Neuronal stem cell (in vitro differentiated cells): ENCODE measurements at regions not wholly inside any gene's neighbourhood (a gene's known extent, or its start where the extent isn't known, plus 50 kb on each side); places are given as distances from the start of the nearest gene placed in this dataset.

Experiments used
- DNase-seq: peaks from one replicate; pipeline ENCODE4 v3.0.0-alpha.2; 2013; ENCODE audit warnings: low spot score
- H2AFZ ChIP-seq: one replicate; pipeline ENCODE4 v1.6.1; 2013; ENCODE audit warnings: mild to moderate bottlenecking, low read length, inconsistent platforms
- H2AK5ac ChIP-seq: 2 replicates; pipeline ENCODE4 v1.6.1; 2013; ENCODE audit warnings: low read depth, mild to moderate bottlenecking, inconsistent platforms, low read length, moderate library complexity, mixed read lengths
- H2BK120ac ChIP-seq: 2 replicates; pipeline ENCODE4 v1.6.1; 2013; ENCODE audit warnings: low read depth, mild to moderate bottlenecking, inconsistent platforms, low read length, moderate library complexity, mixed read lengths
- H2BK12ac ChIP-seq: one replicate; pipeline ENCODE4 v1.6.1; 2013; ENCODE audit warnings: low read length, inconsistent platforms
- H2BK15ac ChIP-seq: 2 replicates; pipeline ENCODE4 v1.6.1; 2013; ENCODE audit warnings: mild to moderate bottlenecking, low read length, inconsistent platforms, mixed read lengths
- H2BK5ac ChIP-seq: one replicate; pipeline ENCODE4 v1.6.1; 2013; ENCODE audit warnings: inconsistent platforms, mild to moderate bottlenecking, low read length, moderate library complexity
- H3K14ac ChIP-seq: one replicate; pipeline ENCODE4 v1.6.1; 2013; ENCODE audit warnings: low read length, inconsistent platforms
- H3K18ac ChIP-seq: 2 replicates; pipeline ENCODE4 v1.6.1; 2013; ENCODE audit warnings: low read length, inconsistent platforms
- H3K23ac ChIP-seq: 2 replicates; pipeline ENCODE4 v1.6.1; 2013; ENCODE audit warnings: low read depth, mild to moderate bottlenecking, mixed read lengths, low read length, inconsistent platforms; ENCODE audit not compliant: poor library complexity
- H3K27ac ChIP-seq: replicated peaks from 3 replicates; pipeline ENCODE4 v1.5.1; 2013; ENCODE audit warnings: low read length, inconsistent platforms
- H3K27me3 ChIP-seq, 3 experiments: 2 replicates each; pipeline ENCODE4 v1.6.1; 2013; ENCODE audit warnings: low read length in 3 of 3, mild to moderate bottlenecking in 2 of 3, inconsistent platforms in 1 of 3, low read depth in 1 of 3, mixed read lengths in 1 of 3, moderate library complexity in 1 of 3; ENCODE audit not compliant: control insufficient read depth in 3 of 3, insufficient read depth in 3 of 3
- H3K36me3 ChIP-seq, 2 donors: replicated peaks in 1 of 2; 2 replicates each; pipeline ENCODE4 v1.6.1; 2013; ENCODE audit warnings: low read length in 2 of 2; ENCODE audit not compliant: control insufficient read depth in 2 of 2, insufficient read depth in 2 of 2
- H3K4ac ChIP-seq: 2 replicates; pipeline ENCODE4 v1.6.1; 2013; ENCODE audit warnings: inconsistent platforms, mild to moderate bottlenecking, low read length, moderate library complexity
- H3K4me1 ChIP-seq, 2 donors: 1 replicate in 1 of 2; 2 replicates in 1 of 2; pipeline ENCODE4 v1.6.1; 2013; ENCODE audit warnings: low read length in 2 of 2, low read depth in 1 of 2; ENCODE audit not compliant: control insufficient read depth in 2 of 2, insufficient read depth in 1 of 2
- H3K4me2 ChIP-seq: one replicate; pipeline ENCODE4 v1.6.1; 2013; ENCODE audit warnings: mild to moderate bottlenecking, low read length, inconsistent platforms; ENCODE audit not compliant: insufficient read depth, poor library complexity, severe bottlenecking
- H3K4me3 ChIP-seq, 2 donors: 2 replicates each; pipeline ENCODE4 v1.5.1; 2013; ENCODE audit warnings: low read length in 2 of 2, mild to moderate bottlenecking in 2 of 2, inconsistent platforms in 1 of 2, moderate library complexity in 1 of 2
- H3K79me1 ChIP-seq: one replicate; pipeline ENCODE4 v1.6.1; 2013; ENCODE audit warnings: low read depth, mild to moderate bottlenecking, inconsistent platforms, low read length, moderate library complexity
- H3K9ac ChIP-seq: one replicate; pipeline ENCODE4 v1.6.1; 2013; ENCODE audit warnings: mild to moderate bottlenecking, low read depth, low read length, inconsistent platforms; ENCODE audit not compliant: poor library complexity
- H3K9me3 ChIP-seq, 2 donors: replicated peaks in 1 of 2; 2 replicates each; pipeline versions ENCODE3 to v1.6.1; 2013; ENCODE audit warnings: low read length in 2 of 2, mild to moderate bottlenecking in 2 of 2, inconsistent platforms in 1 of 2, low read depth in 1 of 2, mixed read lengths in 1 of 2, moderate library complexity in 1 of 2; ENCODE audit not compliant: control insufficient read depth in 2 of 2, insufficient read depth in 1 of 2
- H4K8ac ChIP-seq: one replicate; pipeline ENCODE4 v1.6.1; 2013; ENCODE audit warnings: low read depth, mild to moderate bottlenecking, inconsistent platforms, low read length, moderate library complexity
- H4K91ac ChIP-seq: one replicate; pipeline ENCODE4 v1.6.1; 2013; ENCODE audit warnings: low read length, low read depth, mild to moderate bottlenecking, inconsistent platforms; ENCODE audit not compliant: poor library complexity
- WGBS, 2 donors: extraction: QIAGEN DNeasy Blood & Tissue Kit; methylation state at CpG; one replicate each; pipeline ENCODE4 v1.1.7; 2013; ENCODE audit warnings: missing lambda C conversion rate in 2 of 2, mixed read lengths in 1 of 2; ENCODE audit not compliant: insufficient read length in 2 of 2, insufficient replicate concordance in 1 of 2; ENCODE audit errors: extremely low coverage in 2 of 2; 5-methylcytosine and 5-hydroxymethylcytosine counted together

- Histone ChIP-seq H3K23ac (no peak overlapping the region), H3K4me3 (no peak overlapping the region), H2BK12ac (no peak overlapping the region), H4K8ac (no peak overlapping the region), H3K4me1 (no peaks in the 10 kb centered on the region), H3K4me2 (no peak overlapping the region), H2BK15ac (no peak overlapping the region), H2BK120ac (no peak overlapping the region), H2AFZ (no peak overlapping the region), H3K9ac (no peak overlapping the region), H3K36me3 (no peaks in the 10 kb centered on the region), H3K9me3 (no peaks in the 10 kb centered on the region), H4K91ac (no peak overlapping the region), H3K18ac (no peak overlapping the region), H2BK5ac (no peak overlapping the region), H3K27ac (no peak overlapping the region), H3K79me1 (no peaks in the 10 kb centered on the region), H3K14ac (no peak overlapping the region), H3K27me3 (no peaks in the 10 kb centered on the region), H2AK5ac (no peak overlapping the region), H3K4ac (no peak overlapping the region)
- DNase-seq: no peak
- no CpG with 5 or more reads among the region's 5 CpGs for WGBS, 2 donors
Observed at GRCh38 chr5:20524991-20525529, 537.1 kb upstream of the CDH18 start.

- Histone ChIP-seq H3K14ac (no peak overlapping the region), H2BK12ac (no peak overlapping the region), H3K79me1 (no peaks in the 10 kb centered on the region), H3K27me3 (no peaks in the 10 kb centered on the region), H3K27ac (no peak overlapping the region), H3K4me1 (no peaks in the 10 kb centered on the region), H3K4ac (no peak overlapping the region), H4K91ac (no peak overlapping the region), H3K9me3 (no peaks in the 10 kb centered on the region), H2AK5ac (no peak overlapping the region), H2AFZ (no peak overlapping the region), H3K18ac (no peak overlapping the region), H3K23ac (no peak overlapping the region), H2BK15ac (no peak overlapping the region), H3K36me3 (no peaks in the 10 kb centered on the region), H3K4me2 (no peak overlapping the region), H2BK5ac (no peak overlapping the region), H3K9ac (no peak overlapping the region), H4K8ac (no peak overlapping the region), H3K4me3 (no peak overlapping the region), H2BK120ac (no peak overlapping the region)
- DNase-seq: no peak
- WGBS, 2 donors: no CpG with 5 or more reads among the region's 3 CpGs
Observed at GRCh38 chr5:20522905-20523482, 535.0 kb upstream of the CDH18 start.

GRCh38 chr5:20515606-20516005 lies 527.6 kb upstream of the CDH18 start:
- Histone ChIP-seq H3K9me3 (no peaks in the 10 kb centered on the region), H2BK12ac (no peak overlapping the region), H3K79me1 (no peaks in the 10 kb centered on the region), H2BK15ac (no peak overlapping the region), H2BK120ac (no peak overlapping the region), H3K27me3 (no peaks in the 10 kb centered on the region), H2BK5ac (no peak overlapping the region), H3K4me2 (no peak overlapping the region), H3K9ac (no peak overlapping the region), H3K27ac (no peak overlapping the region), H2AK5ac (no peak overlapping the region), H3K4ac (no peak overlapping the region), H2AFZ (no peak overlapping the region), H3K18ac (no peak overlapping the region), H3K23ac (no peak overlapping the region), H4K91ac (no peak overlapping the region), H3K4me3 (no peak overlapping the region), H3K36me3 (no peaks in the 10 kb centered on the region), H3K4me1 (no peaks in the 10 kb centered on the region), H3K14ac (no peak overlapping the region), H4K8ac (no peak overlapping the region)
- DNase-seq: no peak
- WGBS, 2 donors: no CpG with 5 or more reads among the region's 4 CpGs

GRCh38 chr5:20514145-20514544 lies 526.1 kb upstream of the CDH18 start:
- H2BK15ac ChIP-seq: no peak overlapping the region
- H3K4me1 ChIP-seq: no peaks in the 10 kb centered on the region
- no peak overlapping the region for H3K18ac ChIP-seq
- H2BK5ac ChIP-seq: no peak overlapping the region
- no peak overlapping the region for H2AK5ac ChIP-seq
- no peak overlapping the region for H4K8ac ChIP-seq
- H2BK120ac ChIP-seq: no peak overlapping the region
- DNase-seq: no peak
- H3K27me3 ChIP-seq: no peaks in the 10 kb centered on the region
- no peak overlapping the region for H3K9ac ChIP-seq
- no peaks in the 10 kb centered on the region for H3K9me3 ChIP-seq
- H3K23ac ChIP-seq: no peak overlapping the region
- WGBS, 2 donors: no CpG with 5 or more reads among the region's 4 CpGs
- no peak overlapping the region for H3K4ac ChIP-seq
- no peak overlapping the region for H2AFZ ChIP-seq
- H3K14ac ChIP-seq: no peak overlapping the region
- no peak overlapping the region for H2BK12ac ChIP-seq
- no peak overlapping the region for H4K91ac ChIP-seq
- no peaks in the 10 kb centered on the region for H3K36me3 ChIP-seq
- no peak overlapping the region for H3K4me2 ChIP-seq
- H3K79me1 ChIP-seq: no peaks in the 10 kb centered on the region
- no peak overlapping the region for H3K4me3 ChIP-seq
- no peak overlapping the region for H3K27ac ChIP-seq
